IMR-90 (cell line): ENCODE measurements at regions not wholly inside any gene's neighbourhood (a gene's known extent, or its start where the extent isn't known, plus 50 kb on each side); places are given as distances from the start of the nearest gene placed in this dataset.

Experiments
- ATAC-seq: fragments of 200-7000 bp; cut with Tn5 transposase; 2 replicates; pipeline ENCODE4 v1.9.1; 2020; ENCODE audit warnings: low read depth, mild to moderate bottlenecking, moderate library complexity
- BruUV-seq: library from RNA; stranded (reverse); fragments of 400-500 nt; replicated peaks from 2 replicates; lab custom pipeline; 2021; lab: Mats Ljungman, UMichigan
- CTCF ChIA-PET: fragments of 300-600 bp; formaldehyde crosslinking; extraction: SDS; loops from one replicate; lab custom pipeline; 2021; ENCODE audit warnings: antibody characterized with exemption; lab: Yijun Ruan, JAX
- POLR2A ChIA-PET: fragments of 300-600 bp; sonication (Branson Sonifier 250); formaldehyde crosslinking; loops from one replicate; lab custom pipeline; 2022; ENCODE audit warnings: antibody characterized with exemption; ENCODE audit not compliant: unreplicated experiment; lab: Charles Lee
- DNase-seq: peaks from one replicate; pipeline ENCODE4 v3.0.0; 2013
- H2AFZ ChIP-seq: replicated peaks from 2 replicates; pipeline ENCODE3; 2013; ENCODE audit warnings: low read length, mild to moderate bottlenecking; ENCODE audit not compliant: poor library complexity
- H2AK5ac ChIP-seq: 2 replicates; pipeline ENCODE4 v1.6.1; 2013; ENCODE audit warnings: low read depth, low read length, inconsistent platforms
- H2AK9ac ChIP-seq: replicated peaks from 2 replicates; pipeline ENCODE3; 2013; ENCODE audit warnings: mild to moderate bottlenecking, low read depth, low read length, moderate library complexity; ENCODE audit not compliant: poor library complexity
- H2BK120ac ChIP-seq: 2 replicates; pipeline ENCODE4 v1.6.1; 2013; ENCODE audit warnings: low read depth, low read length, inconsistent platforms
- H2BK15ac ChIP-seq: 3 replicates; pipeline ENCODE4 v1.6.1; 2013; ENCODE audit warnings: low read depth, low read length, inconsistent platforms
- H2BK20ac ChIP-seq: 2 replicates; pipeline ENCODE4 v1.6.1; 2013; ENCODE audit warnings: low read depth, mild to moderate bottlenecking, inconsistent platforms, low read length, moderate library complexity
- H2BK5ac ChIP-seq: 2 replicates; pipeline ENCODE4 v1.6.1; 2013; ENCODE audit warnings: mild to moderate bottlenecking, low read depth, low read length, inconsistent platforms; ENCODE audit not compliant: poor library complexity, severe bottlenecking
- H3K14ac ChIP-seq: replicated peaks from 2 replicates; pipeline ENCODE4 v1.6.1; 2013; ENCODE audit warnings: low read depth, low read length, inconsistent platforms
- H3K18ac ChIP-seq: 2 replicates; pipeline ENCODE4 v1.6.1; 2013; ENCODE audit warnings: low read depth, low read length, control low read depth
- H3K23ac ChIP-seq: 2 replicates; pipeline ENCODE4 v1.6.1; 2013; ENCODE audit warnings: low read depth, low read length, inconsistent platforms
- H3K27ac ChIP-seq: 2 replicates; pipeline ENCODE4 v1.5.1; 2013; ENCODE audit warnings: mild to moderate bottlenecking, control low read depth, low read length; ENCODE audit not compliant: insufficient read depth
- H3K27me3 ChIP-seq: 2 replicates; pipeline ENCODE4 v1.6.1; 2013; ENCODE audit warnings: low read length; ENCODE audit not compliant: control insufficient read depth, insufficient read depth
- H3K36me3 ChIP-seq: 2 replicates; pipeline ENCODE4 v1.6.1; 2013; ENCODE audit warnings: low read length, mixed read lengths; ENCODE audit not compliant: control insufficient read depth, insufficient read depth
- H3K4ac ChIP-seq: 2 replicates; pipeline ENCODE4 v1.6.1; 2013; ENCODE audit warnings: low read depth, low read length, inconsistent platforms
- H3K4me1 ChIP-seq: 2 replicates; pipeline ENCODE4 v1.6.1; 2013; ENCODE audit warnings: low read length, mixed read lengths; ENCODE audit not compliant: control insufficient read depth, insufficient read depth
- H3K4me2 ChIP-seq: 2 replicates; pipeline ENCODE4 v1.6.1; 2013; ENCODE audit warnings: low read depth, mild to moderate bottlenecking, control low read depth, low read length, moderate library complexity
- H3K4me3 ChIP-seq: 2 replicates; pipeline ENCODE4 v1.5.1; 2013; ENCODE audit warnings: low read depth, mild to moderate bottlenecking, control low read depth, low read length, moderate library complexity; ENCODE audit not compliant: insufficient read depth
- H3K56ac ChIP-seq: 2 replicates; pipeline ENCODE4 v1.6.1; 2013; ENCODE audit warnings: low read length, inconsistent platforms; ENCODE audit not compliant: insufficient read depth; ENCODE audit errors: extremely low read depth
- H3K79me1 ChIP-seq, 2 experiments: 2 replicates each; pipeline ENCODE4 v1.6.1; 2013; ENCODE audit warnings: low read length in 2 of 2, inconsistent platforms in 1 of 2, low read depth in 1 of 2
- H3K9ac ChIP-seq: 2 replicates; pipeline ENCODE4 v1.6.1; 2013; ENCODE audit warnings: low read depth, low read length, control low read depth
- H3K9me1 ChIP-seq: 2 replicates; pipeline ENCODE4 v1.6.1; 2013; ENCODE audit warnings: low read length, inconsistent platforms; ENCODE audit not compliant: insufficient read depth
- H3K9me3 ChIP-seq: 2 replicates; pipeline ENCODE4 v1.6.1; 2013; ENCODE audit warnings: low read length; ENCODE audit not compliant: control insufficient read depth, insufficient read depth
- H4K20me1 ChIP-seq: 2 replicates; pipeline ENCODE4 v1.6.1; 2013; ENCODE audit warnings: low read length, inconsistent platforms; ENCODE audit not compliant: insufficient read depth
- H4K5ac ChIP-seq: 2 replicates; pipeline ENCODE4 v1.6.1; 2013; ENCODE audit warnings: mild to moderate bottlenecking, low read depth, low read length, control low read depth
- H4K8ac ChIP-seq, 2 experiments: 2 replicates each; pipeline ENCODE4 v1.6.1; 2013; ENCODE audit warnings: low read depth in 2 of 2, low read length in 2 of 2, control low read depth in 1 of 2, inconsistent platforms in 1 of 2
- H4K91ac ChIP-seq: 2 replicates; pipeline ENCODE4 v1.6.1; 2013; ENCODE audit warnings: low read depth, low read length, inconsistent platforms; ENCODE audit not compliant: insufficient read depth
- BHLHE40 ChIP-seq: fragments of 150-350 bp; IDR thresholded peaks from 2 replicates; pipeline ENCODE4 v1.6.1; 2016; ENCODE audit warnings: mild to moderate bottlenecking, low read depth, low read length
- CHD1 ChIP-seq: IDR thresholded peaks from 2 replicates; pipeline ENCODE4 v1.6.1; 2012; ENCODE audit warnings: low read depth, low read length, improper control_type of control experiment
- CTCF ChIP-seq: conservative IDR thresholded peaks from 2 replicates; pipeline ENCODE4 v1.5.1; 2012; ENCODE audit warnings: mild to moderate bottlenecking, low read depth, low read length, improper control_type of control experiment
- RAD21 ChIP-seq: IDR thresholded peaks from 2 replicates; pipeline ENCODE4 v1.6.1; 2012; ENCODE audit warnings: low read length, improper control_type of control experiment
- WGBS, 2 experiments: methylation state at CpG; one replicate each; pipeline versions ENCODE4 v1.1.5 to v1.1.7; 2013; ENCODE audit warnings: missing lambda C conversion rate in 2 of 2; ENCODE audit not compliant: insufficient read length in 1 of 2; ENCODE audit errors: extremely low coverage in 2 of 2; 5-methylcytosine and 5-hydroxymethylcytosine counted together
- dilution Hi-C: fragments of 300-500 bp; cut with HindIII; formaldehyde crosslinking; loops from one replicate; pipeline ENCODE4 v1.14.3; 2018; ENCODE audit warnings: low sequenced_read_pairs; ENCODE audit not compliant: unreplicated experiment
- in situ Hi-C: fragments of 300-500 bp; cut with MboI; formaldehyde crosslinking; loops from 3 replicates; pipeline ENCODE4 v1.14.3; 2019; ENCODE audit warnings: low sequenced_read_pairs, inconsistent platforms, mixed read lengths
- intact Hi-C: fragments of 100-400 bp; cut with micrococcal nuclease; formaldehyde crosslinking; loops from 2 replicates; pipeline ENCODE4 v1.10.0; 2022

DNA sequence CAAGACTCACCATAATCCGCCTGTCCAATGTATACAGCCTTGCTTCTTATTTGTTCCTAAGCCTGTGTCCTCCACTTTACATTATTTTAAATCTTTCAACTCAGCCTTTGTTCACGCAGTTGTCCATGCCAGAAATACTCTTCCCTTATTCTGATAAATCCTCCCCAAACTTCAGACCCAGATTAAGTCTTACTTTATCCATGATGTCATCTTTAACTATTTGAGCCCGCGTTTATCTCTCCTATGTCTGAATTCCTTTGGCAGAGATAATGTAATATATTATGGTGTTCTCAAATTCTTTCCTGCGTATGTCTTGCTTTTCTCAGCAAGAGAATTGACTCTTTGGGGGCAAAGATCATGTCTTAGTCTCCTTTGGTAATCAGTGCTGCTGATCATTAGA, 129.6 kb downstream of the LUZP4 start:
- intact Hi-C loops (no loop called here), in situ Hi-C loops (no loop called here), dilution Hi-C loops (no loop called here)
- Histone ChIP-seq H3K4ac (no peak overlapping the region), H3K4me2 (no peak overlapping the region), H2BK120ac (no peak overlapping the region), H4K5ac (no peak overlapping the region), H4K91ac (no peak overlapping the region), H3K4me1 (no peaks in the 10 kb centered on the region), H3K14ac (no peak overlapping the region), H2BK5ac (no peak overlapping the region), H3K9me1 (no peaks in the 10 kb centered on the region), H2AK9ac (no peak overlapping the region), H3K56ac (no peak overlapping the region), H2AK5ac (no peak overlapping the region), H3K27me3 (peaks cover 8% of the 10 kb centered on the region), H3K23ac (no peak overlapping the region), H2BK20ac (no peak overlapping the region), H2BK15ac (no peak overlapping the region), H3K79me1 (no peaks in the 10 kb centered on the region), H3K18ac (no peak overlapping the region), H3K27ac (no peak overlapping the region), H4K8ac (no peak overlapping the region), H4K20me1 (no peaks in the 10 kb centered on the region), H3K9ac (no peak overlapping the region), H3K9me3 (no peaks in the 10 kb centered on the region), H3K4me3 (no peak overlapping the region), H3K36me3 (no peaks in the 10 kb centered on the region), H2AFZ (no peak overlapping the region)
- no peak for TF ChIP-seq BHLHE40
- no peak for TF ChIP-seq CHD1
- no peak for TF ChIP-seq CTCF
- no peak for TF ChIP-seq RAD21
- CTCF ChIA-PET, result no interaction called here
- DNase-seq (peak; percentile 13), ATAC-seq (no peak)
- 25% methylated on average over 1 of the region's 5 CpGs; no CpG with 5 or more reads in 1 of the 2 experiments for WGBS, 2 experiments
- POLR2A ChIA-PET, result no interaction called here
- BruUV-seq, result no TSS peak
